ENCODE measurements at regions not wholly inside any gene's neighbourhood (a gene's known extent, or its start where the extent isn't known, plus 50 kb on each side); places are given as distances from the start of the nearest gene placed in this dataset.
A peak's percentile ranks its signal among the peaks of the same experiment; 100 is the strongest.
"Not testable (repeated sequence)": the region's sequence is repeated elsewhere in the genome, so short reads cannot be mapped to it uniquely, and the experiment has no call there.

- Histone ChIP-seq H3K27ac (no peak overlapping the region), H3K4me1 (no peaks in the 10 kb centered on the region), H3K36me3 (ENCODE audit: low read depth, missing control alignments) (no peaks in the 10 kb centered on the region), H3K27me3 (no peaks in the 10 kb centered on the region), H3K9me3 (no peaks in the 10 kb centered on the region), H3K4me3 (no peak overlapping the region)
- intact Hi-C loops (cut with DNase I; ENCODE audit: low total_unique reads): no loop called here
- 37 to 62% methylated on average over 5 of the region's 5 CpGs for WGBS, 2 donors
- TF ChIP-seq CTCF (IDR thresholded peaks at IDR 0.05): no peak
- no peak for TF ChIP-seq POLR2A (IDR thresholded peaks at IDR 0.05)
- peak; percentile 41 for DNase-seq
These were observed 231.6 kb upstream of the ANKH start for GRCh38 chr5:15103130-15103529.

DNA sequence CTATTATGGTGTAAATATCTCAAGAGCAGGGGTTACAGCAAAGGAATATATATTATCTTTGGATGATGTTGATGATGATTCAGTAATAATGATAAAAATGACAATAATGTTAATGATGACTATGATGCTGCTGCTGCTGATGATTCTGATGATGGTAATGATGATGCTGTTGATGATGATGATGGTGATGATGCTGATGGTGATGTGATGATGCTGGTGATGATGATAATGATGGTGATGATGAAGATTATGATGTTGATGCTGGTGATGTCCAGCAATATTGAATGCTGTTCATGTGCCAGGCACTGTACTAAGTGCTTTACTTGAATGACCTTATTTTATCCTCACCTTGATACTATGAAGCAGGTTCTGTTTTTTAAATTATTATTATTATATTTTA is 226.0 kb upstream of the ANKH start:
- TF ChIP-seq CTCF (IDR thresholded peaks at IDR 0.05) (no peak), POLR2A (IDR thresholded peaks at IDR 0.05) (no peak)
- Histone ChIP-seq H3K9me3 (no peaks in the 10 kb centered on the region), H3K27me3 (no peaks in the 10 kb centered on the region), H3K4me1 (no peaks in the 10 kb centered on the region), H3K36me3 (ENCODE audit: low read depth, missing control alignments) (no peaks in the 10 kb centered on the region), H3K4me3 (no peak overlapping the region), H3K27ac (no peak overlapping the region)
- no peak for DNase-seq
- intact Hi-C loops (cut with DNase I; ENCODE audit: low total_unique reads): no loop called here

DNA sequence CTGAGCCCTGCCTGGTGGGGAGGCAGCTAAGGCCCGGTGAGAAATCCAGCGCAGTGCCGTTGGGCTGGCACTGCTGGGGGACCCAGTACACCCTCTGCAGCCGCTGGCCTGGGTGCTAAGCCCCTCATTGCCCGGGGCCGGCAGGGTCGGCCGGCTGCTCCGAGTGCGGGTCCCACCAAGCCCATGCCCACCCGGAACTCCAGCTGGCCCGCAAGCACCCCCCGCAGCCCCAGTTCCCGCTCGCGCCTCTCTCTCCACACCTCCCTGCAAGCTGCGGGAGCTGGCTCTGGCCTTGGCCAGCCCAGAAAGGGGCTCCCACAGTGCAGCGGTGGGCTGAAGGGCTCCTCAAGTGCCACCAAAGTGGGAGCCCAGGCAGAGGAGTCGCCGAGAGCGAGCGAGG is 225.1 kb upstream of the ANKH start:
- H3K9me3 ChIP-seq; H3K27ac ChIP-seq; DNase-seq; H3K27me3 ChIP-seq; H3K36me3 ChIP-seq (ENCODE audit: low read depth, missing control alignments); intact Hi-C loops (cut with DNase I; ENCODE audit: low total_unique reads); H3K4me1 ChIP-seq: not testable (repeated sequence)
- peak overlapping the region in 1 of 2 donors; percentile 4 for H3K4me3 ChIP-seq
- 70 to 78% methylated on average over 3 to 21 of the region's 22 CpGs for WGBS, 2 donors

DNA sequence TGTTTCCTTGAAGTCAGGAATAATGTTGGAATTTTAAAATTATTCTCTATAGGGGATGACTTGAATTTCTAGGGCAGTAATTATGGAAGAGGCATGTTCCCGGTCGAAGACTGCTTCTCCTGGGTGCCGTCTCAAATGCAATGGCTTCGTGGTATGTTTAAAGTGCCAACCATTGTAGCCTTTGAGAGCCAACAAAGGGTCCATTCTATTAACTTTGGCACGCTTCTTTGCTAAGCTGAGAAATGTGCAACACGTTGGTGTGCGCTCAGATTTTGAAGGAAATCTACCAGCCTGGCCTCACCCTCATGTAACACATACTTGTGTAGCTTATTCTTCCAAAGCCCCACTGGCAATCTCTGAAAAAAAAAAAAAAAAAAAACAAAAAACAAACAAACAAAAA is 221.2 kb upstream of the ANKH start:
- Histone ChIP-seq H3K36me3 (ENCODE audit: low read depth, missing control alignments) (no peaks in the 10 kb centered on the region), H3K9me3 (no peaks in the 10 kb centered on the region), H3K4me1 (no peaks in the 10 kb centered on the region), H3K4me3 (no peak overlapping the region), H3K27ac (no peak overlapping the region), H3K27me3 (no peaks in the 10 kb centered on the region)
- no peak for TF ChIP-seq CTCF (IDR thresholded peaks at IDR 0.05)
- TF ChIP-seq POLR2A (IDR thresholded peaks at IDR 0.05): no peak
- no peak for DNase-seq
- intact Hi-C loops (cut with DNase I; ENCODE audit: low total_unique reads): no loop called here
- WGBS, 2 donors: 87 to 92% methylated on average over 7 of the region's 7 CpGs

- no peak for DNase-seq
- TF ChIP-seq POLR2A (IDR thresholded peaks at IDR 0.05): no peak
- TF ChIP-seq CTCF (IDR thresholded peaks at IDR 0.05): no peak
- intact Hi-C loops (cut with DNase I; ENCODE audit: low total_unique reads): no loop called here
- Histone ChIP-seq H3K4me1 (no peaks in the 10 kb centered on the region), H3K36me3 (ENCODE audit: low read depth, missing control alignments) (no peaks in the 10 kb centered on the region), H3K27ac (no peak overlapping the region), H3K9me3 (no peaks in the 10 kb centered on the region), H3K27me3 (no peaks in the 10 kb centered on the region), H3K4me3 (no peak overlapping the region)
- 84 to 92% methylated on average over 2 of the region's 2 CpGs for WGBS, 2 donors
These were observed 214.1 kb upstream of the ANKH start for GRCh38 chr5:15085671-15086070.

Measured in testis (tissue), 2 donors.